ENCODE measurements at regions not wholly inside any gene's neighbourhood (a gene's known extent, or its start where the extent isn't known, plus 50 kb on each side); places are given as distances from the start of the nearest gene placed in this dataset.

DNA sequence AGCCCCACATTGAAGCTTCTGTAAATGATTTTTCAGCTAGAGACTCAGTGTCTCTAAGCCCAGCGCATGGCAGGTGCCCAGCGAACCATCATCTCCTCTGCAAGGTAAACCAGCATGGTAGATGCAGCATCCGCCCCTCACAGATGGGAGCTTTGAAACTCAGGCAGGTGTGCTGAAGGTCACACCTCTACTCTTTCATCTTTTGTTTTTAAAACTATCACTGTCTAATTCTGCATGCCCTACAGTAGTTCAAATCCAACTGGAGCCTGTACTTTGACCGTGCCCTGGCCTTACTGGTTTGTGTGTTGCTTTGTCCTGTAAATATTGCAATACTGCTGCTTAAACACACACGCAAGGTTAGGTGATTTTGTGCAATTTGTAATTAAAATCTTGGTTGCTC lies 831.1 kb downstream of the GALR1 start:
- no peak for DNase-seq

GRCh38 chr18:78082816-78083215 lies 833.2 kb downstream of the GALR1 start:
- no peak for DNase-seq

- DNase-seq: no peak
Measured at GRCh38 chr18:78085241-78086185, 835.9 kb downstream of the GALR1 start.

- no peak for DNase-seq
Measured at GRCh38 chr18:78086931-78087330, 837.3 kb downstream of the GALR1 start.

DNA sequence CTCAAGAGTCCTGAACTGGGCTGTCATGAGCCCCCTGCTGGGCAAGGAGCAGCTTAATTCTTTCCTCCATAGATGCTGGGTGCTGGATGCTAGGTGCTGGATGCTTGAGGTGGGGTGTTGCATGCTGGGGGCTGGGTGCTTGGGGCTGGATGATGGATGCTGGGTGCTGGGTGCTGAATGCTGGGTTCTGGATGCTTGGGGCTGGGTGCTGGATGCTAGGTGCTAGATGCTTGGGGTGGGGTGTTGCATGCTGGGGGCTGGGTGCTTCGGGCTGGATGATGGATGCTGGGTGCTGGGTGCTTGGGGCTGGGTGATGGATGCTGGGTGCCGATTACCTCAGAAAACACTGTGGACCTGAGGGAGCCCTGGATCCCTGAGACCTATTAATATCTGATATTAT lies 837.7 kb downstream of the GALR1 start:
- no peak for DNase-seq

- no peak for DNase-seq
Measured at GRCh38 chr18:78090584-78090983, 840.9 kb downstream of the GALR1 start.

- DNase-seq: no peak
Measured at GRCh38 chr18:78092901-78093300, 843.3 kb downstream of the GALR1 start.

- DNase-seq: no peak
Measured at GRCh38 chr18:78099979-78100588, 850.4 kb downstream of the GALR1 start.

GRCh38 chr18:78101091-78101490 lies 851.4 kb downstream of the GALR1 start:
- DNase-seq: no peak

DNA sequence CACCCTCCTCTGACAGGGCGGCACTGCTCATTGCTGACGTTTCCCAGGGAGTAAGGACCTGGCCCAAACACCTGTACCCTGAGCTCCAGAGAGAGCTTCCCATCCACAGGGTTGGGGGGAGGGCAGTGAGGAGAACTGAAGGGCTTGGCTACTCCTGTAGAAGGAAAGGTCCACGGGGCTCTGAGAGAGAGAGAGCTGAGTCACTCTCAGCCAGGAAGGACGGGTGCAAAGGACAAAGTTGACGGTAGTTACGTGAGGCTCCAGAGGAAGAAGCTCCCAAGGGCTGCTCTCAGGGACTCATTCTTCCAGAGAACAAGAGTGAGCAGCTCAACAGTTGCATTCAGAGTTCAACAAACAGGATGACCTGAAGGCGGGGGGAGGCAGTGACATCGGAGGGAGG lies 852.5 kb downstream of the GALR1 start:
- DNase-seq: no peak

DNA sequence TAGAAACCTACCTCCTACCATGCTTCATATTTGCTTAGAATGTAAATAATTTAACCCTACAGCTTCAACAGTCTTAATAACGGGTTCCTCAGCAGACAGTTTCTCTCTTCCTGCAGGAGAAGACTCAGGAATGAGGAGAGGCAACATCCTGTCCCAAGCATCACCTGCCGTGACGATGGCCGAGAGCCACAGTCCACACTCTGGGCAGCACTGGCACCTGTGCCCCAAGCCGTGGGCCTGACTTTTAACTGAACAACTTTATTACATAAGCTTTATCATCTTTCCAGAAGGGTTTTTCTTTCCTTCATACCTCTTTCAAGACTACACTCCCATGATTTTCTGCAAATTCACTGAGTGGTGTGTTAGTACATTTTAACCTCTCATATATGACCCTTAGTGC lies 856.0 kb downstream of the GALR1 start:
- DNase-seq: no peak

DNA sequence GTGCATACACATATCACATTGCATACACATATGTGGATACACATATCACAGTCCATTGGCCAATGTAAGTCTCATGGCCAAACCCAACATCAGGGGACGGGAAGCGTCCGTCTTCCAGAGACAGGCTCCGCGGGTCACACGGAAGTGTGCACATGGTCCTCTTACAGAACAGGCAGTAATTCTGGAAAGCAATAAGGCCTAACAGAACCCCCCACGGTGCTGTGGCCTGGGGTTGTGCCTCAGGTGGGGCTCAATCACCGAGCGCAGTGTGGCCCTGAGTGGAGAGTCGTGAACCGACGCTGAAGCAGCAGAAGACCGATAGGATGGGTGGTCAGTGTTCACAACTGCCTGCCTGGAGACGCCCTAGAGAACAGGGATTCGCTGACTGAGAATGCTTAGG lies 857.3 kb downstream of the GALR1 start:
- DNase-seq: no peak

- no peak for DNase-seq
Measured at GRCh38 chr18:78107363-78107762, 857.7 kb downstream of the GALR1 start.

- no peak for DNase-seq
Measured at GRCh38 chr18:78108554-78108953, 858.9 kb downstream of the GALR1 start.

DNA sequence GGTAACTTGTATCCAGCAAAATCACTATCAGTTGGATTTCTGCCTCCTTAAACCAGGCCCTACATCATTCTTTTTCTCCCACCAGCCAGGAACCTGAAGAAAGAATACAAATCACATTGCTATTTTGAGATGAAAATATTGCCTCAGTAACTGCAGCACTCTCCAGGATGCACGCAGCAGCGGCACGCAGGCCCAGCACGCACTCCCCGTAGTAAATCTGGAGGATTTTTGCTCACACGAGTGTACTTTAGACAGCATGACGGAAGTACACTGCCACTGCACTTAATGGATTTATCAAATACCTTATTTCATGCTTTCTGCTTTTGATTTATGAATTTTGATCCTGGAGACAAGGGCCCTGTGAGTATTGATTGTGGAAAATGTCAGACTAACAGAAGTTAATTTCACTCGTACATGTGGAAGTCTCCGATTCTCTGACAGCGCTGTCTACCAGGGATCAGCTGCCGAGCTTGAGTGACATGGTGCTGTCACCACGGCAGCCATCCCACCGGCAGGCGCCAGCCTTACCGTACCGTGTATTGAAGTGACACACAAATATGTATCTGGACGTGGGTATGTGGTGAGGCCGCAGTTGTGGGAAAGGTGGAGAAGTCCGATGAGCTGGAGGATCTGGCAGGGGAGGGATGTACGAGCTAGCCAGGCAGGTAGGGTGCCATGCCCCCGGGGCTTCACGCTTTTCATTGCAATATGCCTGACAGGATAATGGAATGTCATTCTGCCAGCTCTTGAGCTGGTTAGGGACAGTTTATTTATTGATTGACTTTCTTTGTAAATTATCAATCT lies 863.7 kb downstream of the GALR1 start:
- no peak for DNase-seq

- DNase-seq: no peak
Measured at GRCh38 chr18:78113940-78114251, 864.2 kb downstream of the GALR1 start.

DNA sequence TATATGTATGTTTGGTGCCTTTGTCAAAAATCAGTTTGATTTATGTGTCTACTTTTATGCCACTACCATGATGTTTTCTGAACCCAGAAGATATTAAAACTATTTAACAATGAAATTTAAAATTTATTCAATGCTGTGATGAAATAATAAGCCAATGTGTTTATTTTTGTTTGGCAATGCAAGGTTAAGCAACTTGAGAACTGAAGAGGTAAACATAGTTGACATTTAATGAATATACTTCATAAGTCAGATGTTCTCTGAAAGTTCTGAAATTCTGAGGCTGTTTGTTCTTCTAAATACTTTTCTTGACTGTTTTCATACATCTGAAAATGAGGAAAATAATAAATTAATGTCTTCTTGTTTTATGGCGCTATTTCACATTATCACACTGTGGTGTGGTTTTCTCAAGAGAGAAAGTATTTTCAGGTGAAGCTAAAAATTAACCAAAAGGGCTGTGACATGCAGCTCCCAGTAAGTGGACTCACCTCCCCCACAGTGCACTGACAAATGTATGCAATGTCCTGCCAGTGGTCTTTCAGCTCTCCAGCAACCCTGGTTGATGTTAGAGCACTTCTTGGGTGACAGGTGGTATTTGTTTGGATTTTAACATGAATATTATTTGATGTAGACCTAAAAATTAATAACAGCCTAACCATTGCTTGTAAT lies 863.6 kb upstream of the SALL3 start:
- DNase-seq: no peak

- no peak for DNase-seq
Measured at GRCh38 chr18:78123144-78123909, 856.3 kb upstream of the SALL3 start.

DNA sequence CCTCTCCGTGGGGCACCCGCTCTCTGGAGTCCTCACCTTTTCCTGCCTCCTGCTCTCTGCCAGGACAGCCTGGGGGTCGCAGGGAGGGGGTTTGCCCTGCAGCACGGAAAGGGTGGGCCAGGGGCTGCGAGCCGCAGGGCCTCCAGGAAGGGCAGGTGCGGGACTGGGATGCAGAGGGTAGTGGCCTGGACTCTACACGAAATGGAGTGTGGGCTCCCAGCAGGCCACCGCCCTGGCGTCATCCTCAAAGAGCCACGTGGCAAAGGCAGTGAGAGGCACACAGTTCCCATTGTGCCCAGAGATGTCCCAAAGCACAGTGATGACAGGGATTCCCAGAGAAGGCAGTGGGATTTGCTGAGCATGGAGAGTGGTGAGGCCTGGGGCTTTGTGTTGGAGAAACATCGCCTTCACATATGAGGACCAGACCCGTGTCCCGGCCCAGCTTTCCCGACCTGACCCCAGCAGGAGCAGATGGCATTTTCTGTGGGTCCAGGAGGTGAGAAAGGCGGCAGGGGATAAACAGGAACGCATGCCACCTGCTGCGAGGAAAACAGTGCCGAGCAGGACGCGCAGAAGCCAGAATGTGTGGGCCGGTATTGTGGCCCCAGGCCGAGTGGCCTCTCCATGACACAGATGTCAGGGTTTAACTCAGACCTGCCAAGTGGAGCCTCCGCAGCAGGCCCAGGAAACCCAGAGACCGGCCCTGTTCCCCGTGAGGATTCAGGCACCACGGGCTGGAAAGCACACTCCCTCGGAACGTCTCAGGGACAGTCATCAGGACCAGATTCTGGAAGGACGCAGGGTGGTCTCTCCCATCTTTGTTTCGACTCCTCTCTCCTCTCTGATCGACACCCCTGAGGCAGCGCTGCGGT lies 855.5 kb upstream of the SALL3 start:
- DNase-seq: no peak

DNA sequence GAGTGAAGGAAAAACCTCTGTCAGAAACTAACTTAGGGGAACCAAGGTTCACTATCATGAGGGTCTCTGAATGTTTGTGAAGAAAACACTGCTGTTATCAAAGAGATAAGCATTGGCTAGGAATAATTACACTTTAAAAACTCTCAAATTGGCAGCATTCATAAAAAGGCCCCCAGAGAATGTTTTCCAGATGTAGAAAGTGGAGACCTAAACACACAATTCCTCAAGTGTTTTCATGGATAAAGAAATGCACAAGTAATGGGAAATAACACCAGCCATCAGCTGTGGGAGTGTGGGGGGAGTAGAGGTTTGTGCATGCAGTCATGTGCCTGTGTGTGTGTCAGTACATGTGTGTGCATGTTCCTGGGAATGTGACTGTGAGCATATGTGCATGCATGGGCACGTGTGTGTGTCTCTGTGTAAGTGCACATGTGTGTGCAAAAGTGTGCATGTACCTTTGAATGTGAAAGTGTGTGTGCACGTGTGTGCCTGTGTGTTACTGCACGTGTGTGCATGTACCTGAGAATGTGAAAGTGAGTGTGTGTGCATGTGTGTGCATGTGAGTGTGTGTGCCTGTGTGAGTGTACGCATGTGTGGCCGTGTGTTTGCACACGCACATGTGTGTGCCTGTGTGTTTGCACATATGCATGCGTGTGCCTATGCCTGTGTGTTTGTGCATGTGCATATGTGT lies 854.3 kb upstream of the SALL3 start:
- no peak for DNase-seq

DNA sequence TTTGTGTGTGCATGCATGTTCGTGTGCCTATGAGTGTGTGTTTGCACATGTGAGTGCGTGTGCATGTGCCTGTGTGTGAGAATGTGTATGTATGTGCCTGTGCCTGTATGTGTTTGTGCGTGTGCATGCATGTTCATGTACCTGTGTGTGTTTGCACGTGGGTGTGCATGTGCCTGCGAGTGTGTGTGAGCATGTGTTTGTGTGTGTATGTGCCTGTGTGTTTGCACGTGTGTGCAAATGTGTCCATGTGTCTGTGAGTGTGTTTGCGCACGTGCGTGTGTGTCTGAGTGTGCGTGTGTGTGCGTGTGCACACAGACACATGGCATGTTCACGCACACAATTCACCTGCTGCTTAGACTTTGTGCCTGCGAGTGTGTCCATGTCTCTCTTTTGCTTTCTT lies 853.5 kb upstream of the SALL3 start:
- no peak for DNase-seq

All from left hindlimb (tissue), 1 donor.